GM18519 (cell line): ENCODE measurements at regions not wholly inside any gene's neighbourhood (a gene's known extent, or its start where the extent isn't known, plus 50 kb on each side); places are given as distances from the start of the nearest gene placed in this dataset.
"Not testable (repeated sequence)": the region's sequence is repeated elsewhere in the genome, so short reads cannot be mapped to it uniquely, and the experiment has no call there.

ENCODE experiments used
- ATAC-seq: cut with Tn5 transposase; IDR thresholded peaks from one replicate; pipeline ENCODE4 v1.9.1; 2021; ENCODE audit warnings: mild to moderate bottlenecking, moderate library complexity; ENCODE audit not compliant: unreplicated experiment, low FRiP score

- ATAC-seq = no peak
Measured at GRCh38 chr7:145812218-145812617, 304.4 kb upstream of the CNTNAP2 start.

- not testable (repeated sequence) for ATAC-seq
Measured at GRCh38 chr7:145805496-145805895, 311.1 kb upstream of the CNTNAP2 start.

- no peak for ATAC-seq
Measured at GRCh38 chr7:145797507-145797906, 319.1 kb upstream of the CNTNAP2 start.

GRCh38 chr7:145795132-145795531 is 321.5 kb upstream of the CNTNAP2 start:
- ATAC-seq = no peak

- ATAC-seq = no peak
Measured at GRCh38 chr7:145784809-145785780, 331.5 kb upstream of the CNTNAP2 start.

GRCh38 chr7:145781388-145781787 is 335.2 kb upstream of the CNTNAP2 start:
- not testable (repeated sequence) for ATAC-seq

GRCh38 chr7:145779140-145779539 is 337.5 kb upstream of the CNTNAP2 start:
- ATAC-seq = no peak

- ATAC-seq = no peak
Measured at GRCh38 chr7:145774777-145775176, 341.8 kb upstream of the CNTNAP2 start.

GRCh38 chr7:145753004-145753403 is 363.6 kb upstream of the CNTNAP2 start:
- ATAC-seq = no peak

- no peak for ATAC-seq
Measured at GRCh38 chr7:145737617-145738016, 379.0 kb upstream of the CNTNAP2 start.

GRCh38 chr7:145735061-145735460 is 381.5 kb upstream of the CNTNAP2 start:
- ATAC-seq = no peak

- ATAC-seq = no peak
Measured at GRCh38 chr7:145732521-145732920, 384.1 kb upstream of the CNTNAP2 start.

GRCh38 chr7:145729691-145730090 is 386.9 kb upstream of the CNTNAP2 start:
- no peak for ATAC-seq

- ATAC-seq = no peak
Measured at GRCh38 chr7:145718129-145718528, 398.5 kb upstream of the CNTNAP2 start.

- no peak for ATAC-seq
Measured at GRCh38 chr7:145700488-145700887, 416.1 kb upstream of the CNTNAP2 start.

GRCh38 chr7:145698526-145699262 is 417.9 kb upstream of the CNTNAP2 start:
- ATAC-seq = no peak

- ATAC-seq = not testable (repeated sequence)
Measured at GRCh38 chr7:145697412-145698107, 419.0 kb upstream of the CNTNAP2 start.

- no peak for ATAC-seq
Measured at GRCh38 chr7:145696071-145696470, 420.5 kb upstream of the CNTNAP2 start.

- no peak for ATAC-seq
Measured at GRCh38 chr7:145692237-145692950, 424.2 kb upstream of the CNTNAP2 start.

GRCh38 chr7:145691377-145691914 is 425.2 kb upstream of the CNTNAP2 start:
- ATAC-seq = no peak
